ENCODE measurements at regions not wholly inside any gene's neighbourhood (a gene's known extent, or its start where the extent isn't known, plus 50 kb on each side); places are given as distances from the start of the nearest gene placed in this dataset.

DNA sequence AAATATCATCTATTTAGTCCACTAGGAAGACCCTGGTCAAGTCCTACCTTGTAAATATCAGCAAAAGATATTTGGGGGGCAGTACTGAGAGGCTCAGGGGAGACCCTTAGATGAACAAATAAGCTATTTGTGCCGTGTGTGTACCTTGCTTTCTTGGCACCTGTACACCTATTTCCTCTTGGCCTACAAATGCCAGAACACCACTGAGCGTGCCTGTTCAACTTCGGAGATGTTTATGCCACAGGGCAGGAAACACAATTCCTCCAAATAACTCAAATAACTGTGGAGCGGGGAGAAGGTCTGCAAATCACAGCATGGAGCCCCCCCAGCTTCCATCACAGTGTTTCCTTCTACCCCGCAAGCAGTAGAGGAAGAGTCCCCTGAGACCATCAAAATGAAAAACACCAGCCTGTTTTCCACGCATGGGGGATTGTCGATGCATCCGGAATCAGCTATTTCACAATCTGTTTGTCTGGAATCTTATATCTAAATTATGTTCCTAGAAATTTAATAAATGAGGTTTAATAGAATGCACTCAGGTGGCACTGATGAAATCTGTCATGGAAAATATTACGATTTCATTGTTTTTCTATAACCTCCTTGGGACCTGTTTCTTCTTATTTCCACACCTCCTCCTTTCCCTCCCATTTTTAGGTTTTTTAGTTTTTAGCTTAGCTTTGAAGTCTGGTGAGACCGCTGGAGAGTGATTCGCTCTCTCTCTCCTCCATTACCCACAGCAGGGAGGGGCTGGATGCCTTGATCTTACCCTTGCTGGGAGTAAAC, 254.0 kb upstream of the SRRM4 start:
- TF ChIP-seq POLR2AphosphoS5 (IDR thresholded peaks at IDR 0.05; ENCODE audit: low read depth, low read length) (no peak), CEBPB (IDR thresholded peaks at IDR 0.05; ENCODE audit: low read depth) (no peak)
- no TSS peak for BruUV-seq (replicated peaks)
- no peaks in the 10 kb centered on the region for H3K9me3 ChIP-seq (ENCODE audit: control insufficient read depth in 1 of 2, insufficient read depth in 1 of 2, low read depth in 1 of 2, low read length in 2 of 2)

GRCh38 chr12:118727979-118728366, 253.4 kb upstream of the SRRM4 start:
- CTCF ChIA-PET: no interaction called here
- intact Hi-C loops (cut with micrococcal nuclease): no loop called here
- Histone ChIP-seq H4K20me1 (ENCODE audit: insufficient read depth) (no peaks in the 10 kb centered on the region), H3K79me2 (ENCODE audit: insufficient read depth, low read length) (no peaks in the 10 kb centered on the region), H2AFZ (ENCODE audit: low read depth, low read length, poor library complexity, severe bottlenecking) (no peak overlapping the region), H3K4me2 (ENCODE audit: low read length) (no peak overlapping the region), H3K27me3 (ENCODE audit: insufficient read depth, low read length) (peaks cover 21% of the 10 kb centered on the region; the same call in 1 of the 2 replicates), H3K36me3 (ENCODE audit: control insufficient read depth in 1 of 2, insufficient read depth in 2 of 2, low read length in 2 of 2) (no peaks in the 10 kb centered on the region), H3K4me1 (ENCODE audit: control insufficient read depth in 1 of 2, insufficient read depth in 2 of 2, low read length in 2 of 2) (no peaks in the 10 kb centered on the region), H3K9me3 (ENCODE audit: control insufficient read depth in 1 of 2, insufficient read depth in 1 of 2, low read depth in 1 of 2, low read length in 2 of 2) (no peaks in the 10 kb centered on the region), H3K4me3 (replicated peaks in 1 of 2; ENCODE audit: low read depth in 1 of 2, low read length in 2 of 2) (no peak overlapping the region), H3K9ac (ENCODE audit: low read length) (no peak overlapping the region), H3K27ac (ENCODE audit: low read depth, low read length) (no peak overlapping the region), H3K9me2 (ENCODE audit: insufficient read depth) (no peaks in the 10 kb centered on the region)
- RAD21 ChIA-PET (ENCODE audit: low non-redundant PET in 1 of 2, low total read pairs in 2 of 2, uncharacterized antibody in 2 of 2, unreplicated experiment in 2 of 2): no interaction called here
- POLR2A ChIA-PET: no interaction called here
- no peak for TF ChIP-seq POLR2A (IDR thresholded peaks at IDR 0.05; ENCODE audit: borderline replicate concordance, extremely low read depth, insufficient read depth, insufficient read length)
- TF ChIP-seq SIN3A (IDR thresholded peaks at IDR 0.05; ENCODE audit: low read depth): no peak
- TF ChIP-seq REST (IDR thresholded peaks at IDR 0.05; ENCODE audit: low read depth): no peak
- TF ChIP-seq ZFX (IDR thresholded peaks at IDR 0.05): no peak
- TF ChIP-seq YY1 (IDR thresholded peaks at IDR 0.05; ENCODE audit: extremely low read depth, insufficient replicate concordance, low read depth, low read length): no peak
- ATAC-seq: no peak
- no peak for DNase-seq (ENCODE audit: low read depth, low spot score)
- BruUV-seq (replicated peaks): no TSS peak

More for the DNA sequence above, 254.0 kb upstream of the SRRM4 start:
- CTCF ChIA-PET: no interaction called here
- no peak for ATAC-seq
- H3K4me1 ChIP-seq (ENCODE audit: control insufficient read depth in 1 of 2, insufficient read depth in 2 of 2, low read length in 2 of 2): no peaks in the 10 kb centered on the region
- H2AFZ ChIP-seq (ENCODE audit: low read depth, low read length, poor library complexity, severe bottlenecking): no peak overlapping the region
- H4K20me1 ChIP-seq (ENCODE audit: insufficient read depth): no peaks in the 10 kb centered on the region
- no peak overlapping the region for H3K9ac ChIP-seq (ENCODE audit: low read length)
- H3K4me2 ChIP-seq (ENCODE audit: low read length): no peak overlapping the region
- intact Hi-C loops (cut with micrococcal nuclease): no loop called here
- H3K4me3 ChIP-seq (replicated peaks in 1 of 2; ENCODE audit: low read depth in 1 of 2, low read length in 2 of 2): no peak overlapping the region
- H3K9me2 ChIP-seq (ENCODE audit: insufficient read depth): no peaks in the 10 kb centered on the region
- H3K79me2 ChIP-seq (ENCODE audit: insufficient read depth, low read length): no peaks in the 10 kb centered on the region
- POLR2A ChIA-PET: no interaction called here
- H3K27ac ChIP-seq (ENCODE audit: low read depth, low read length): no peak overlapping the region
- RAD21 ChIA-PET (ENCODE audit: low non-redundant PET in 1 of 2, low total read pairs in 2 of 2, uncharacterized antibody in 2 of 2, unreplicated experiment in 2 of 2): no interaction called here
- peaks cover 22% of the 10 kb centered on the region; the same call in 1 of the 2 replicates for H3K27me3 ChIP-seq (ENCODE audit: insufficient read depth, low read length)
- DNase-seq (ENCODE audit: low read depth, low spot score): no peak
- no peaks in the 10 kb centered on the region for H3K36me3 ChIP-seq (ENCODE audit: control insufficient read depth in 1 of 2, insufficient read depth in 2 of 2, low read length in 2 of 2)

Measured in HCT116 (cell line).